Liver (tissue), 3 donors: ENCODE measurements at regions not wholly inside any gene's neighbourhood (a gene's known extent, or its start where the extent isn't known, plus 50 kb on each side); places are given as distances from the start of the nearest gene placed in this dataset.

Source experiments
- RAD21 ChIP-seq, 2 donors: IDR thresholded peaks; 2 replicates each; pipeline ENCODE4 v1.6.1; 2016; ENCODE audit warnings: antibody characterized with exemption in 2 of 2, mild to moderate bottlenecking in 2 of 2
- TF ChIP-seq, protein P1 (sequence below): fragments of 150-350 bp; IDR thresholded peaks from 2 replicates; pipeline ENCODE4 v1.5.1; 2017; ENCODE audit warnings: improper control_type of control experiment, low read depth, low read length; ENCODE audit not compliant: missing input control
- donor health status: healthy.
- donor health status: healthy.

DNA sequence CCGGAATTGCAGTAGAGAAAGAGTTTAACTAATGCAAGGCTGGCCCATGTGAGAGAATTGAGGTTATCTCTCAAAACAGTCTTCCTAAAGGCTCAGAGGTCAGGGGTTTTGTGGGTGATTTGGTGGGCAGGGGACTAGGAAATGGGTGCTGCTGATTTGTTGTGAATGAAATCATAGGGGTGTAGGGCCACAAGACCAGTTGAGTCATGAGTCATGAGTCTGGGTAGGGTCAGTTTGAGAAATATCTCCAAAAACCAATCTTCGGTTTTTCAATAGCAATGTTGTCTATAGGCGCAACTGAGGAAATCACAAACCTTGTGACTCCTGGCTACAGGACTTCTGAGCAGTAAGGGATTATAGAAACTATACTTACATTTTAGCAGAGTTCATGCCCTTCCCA, 460.0 kb upstream of the NRP1 start:
- TF ChIP-seq, protein P1, sequence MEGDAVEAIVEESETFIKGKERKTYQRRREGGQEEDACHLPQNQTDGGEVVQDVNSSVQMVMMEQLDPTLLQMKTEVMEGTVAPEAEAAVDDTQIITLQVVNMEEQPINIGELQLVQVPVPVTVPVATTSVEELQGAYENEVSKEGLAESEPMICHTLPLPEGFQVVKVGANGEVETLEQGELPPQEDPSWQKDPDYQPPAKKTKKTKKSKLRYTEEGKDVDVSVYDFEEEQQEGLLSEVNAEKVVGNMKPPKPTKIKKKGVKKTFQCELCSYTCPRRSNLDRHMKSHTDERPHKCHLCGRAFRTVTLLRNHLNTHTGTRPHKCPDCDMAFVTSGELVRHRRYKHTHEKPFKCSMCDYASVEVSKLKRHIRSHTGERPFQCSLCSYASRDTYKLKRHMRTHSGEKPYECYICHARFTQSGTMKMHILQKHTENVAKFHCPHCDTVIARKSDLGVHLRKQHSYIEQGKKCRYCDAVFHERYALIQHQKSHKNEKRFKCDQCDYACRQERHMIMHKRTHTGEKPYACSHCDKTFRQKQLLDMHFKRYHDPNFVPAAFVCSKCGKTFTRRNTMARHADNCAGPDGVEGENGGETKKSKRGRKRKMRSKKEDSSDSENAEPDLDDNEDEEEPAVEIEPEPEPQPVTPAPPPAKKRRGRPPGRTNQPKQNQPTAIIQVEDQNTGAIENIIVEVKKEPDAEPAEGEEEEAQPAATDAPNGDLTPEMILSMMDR = no peak
- no peak for TF ChIP-seq RAD21 (IDR thresholded peaks at IDR 0.05)
